Choroid plexus epithelial cell (primary cell): ENCODE measurements at regions not wholly inside any gene's neighbourhood (a gene's known extent, or its start where the extent isn't known, plus 50 kb on each side); places are given as distances from the start of the nearest gene placed in this dataset.

Experiments
- DNase-seq: peaks from one replicate; pipeline ENCODE4 v3.0.0-alpha.2; 2010; ENCODE audit warnings: low read depth
- H3K4me3 ChIP-seq: 2 replicates; pipeline ENCODE4 v1.5.1; 2011; ENCODE audit warnings: low read depth, mild to moderate bottlenecking, control low read depth, low read length, moderate library complexity
- TF ChIP-seq, protein P1 (sequence below): conservative IDR thresholded peaks from 2 replicates; pipeline ENCODE4 v1.5.1; 2011; ENCODE audit warnings: low read depth, mild to moderate bottlenecking, control low read depth, inconsistent platforms, low read length, moderate library complexity

DNA sequence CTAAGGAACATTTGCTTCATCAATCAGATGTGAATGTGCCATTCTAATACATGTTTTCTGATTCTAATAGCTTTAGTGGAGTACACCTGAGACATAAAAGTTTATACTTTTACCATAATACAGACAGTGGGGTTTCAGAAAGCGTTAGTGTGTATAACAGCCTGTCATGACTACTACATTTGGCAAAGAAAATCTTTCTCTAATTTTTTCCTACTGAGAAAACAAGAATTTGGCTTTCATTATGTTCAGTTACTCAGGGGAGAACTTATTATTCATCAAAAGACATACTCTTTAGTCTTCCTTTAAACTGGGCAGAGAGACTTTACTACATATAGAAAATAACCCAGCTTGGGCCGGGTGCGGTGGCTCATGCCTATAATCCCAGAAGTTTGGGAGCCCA, 104.9 kb downstream of the PCDH18 start:
- no peak overlapping the region for H3K4me3 ChIP-seq
- no peak for DNase-seq
- TF ChIP-seq, protein P1, sequence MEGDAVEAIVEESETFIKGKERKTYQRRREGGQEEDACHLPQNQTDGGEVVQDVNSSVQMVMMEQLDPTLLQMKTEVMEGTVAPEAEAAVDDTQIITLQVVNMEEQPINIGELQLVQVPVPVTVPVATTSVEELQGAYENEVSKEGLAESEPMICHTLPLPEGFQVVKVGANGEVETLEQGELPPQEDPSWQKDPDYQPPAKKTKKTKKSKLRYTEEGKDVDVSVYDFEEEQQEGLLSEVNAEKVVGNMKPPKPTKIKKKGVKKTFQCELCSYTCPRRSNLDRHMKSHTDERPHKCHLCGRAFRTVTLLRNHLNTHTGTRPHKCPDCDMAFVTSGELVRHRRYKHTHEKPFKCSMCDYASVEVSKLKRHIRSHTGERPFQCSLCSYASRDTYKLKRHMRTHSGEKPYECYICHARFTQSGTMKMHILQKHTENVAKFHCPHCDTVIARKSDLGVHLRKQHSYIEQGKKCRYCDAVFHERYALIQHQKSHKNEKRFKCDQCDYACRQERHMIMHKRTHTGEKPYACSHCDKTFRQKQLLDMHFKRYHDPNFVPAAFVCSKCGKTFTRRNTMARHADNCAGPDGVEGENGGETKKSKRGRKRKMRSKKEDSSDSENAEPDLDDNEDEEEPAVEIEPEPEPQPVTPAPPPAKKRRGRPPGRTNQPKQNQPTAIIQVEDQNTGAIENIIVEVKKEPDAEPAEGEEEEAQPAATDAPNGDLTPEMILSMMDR = no peak

GRCh38 chr4:137425281-137425680, 107.0 kb downstream of the PCDH18 start:
- H3K4me3 ChIP-seq = no peak overlapping the region
- no peak for DNase-seq
- TF ChIP-seq, protein P1 = no peak

- TF ChIP-seq, protein P1 = no peak
- peak; percentile 43 for DNase-seq
Observed at GRCh38 chr4:137422666-137423065, 109.6 kb downstream of the PCDH18 start.

DNA sequence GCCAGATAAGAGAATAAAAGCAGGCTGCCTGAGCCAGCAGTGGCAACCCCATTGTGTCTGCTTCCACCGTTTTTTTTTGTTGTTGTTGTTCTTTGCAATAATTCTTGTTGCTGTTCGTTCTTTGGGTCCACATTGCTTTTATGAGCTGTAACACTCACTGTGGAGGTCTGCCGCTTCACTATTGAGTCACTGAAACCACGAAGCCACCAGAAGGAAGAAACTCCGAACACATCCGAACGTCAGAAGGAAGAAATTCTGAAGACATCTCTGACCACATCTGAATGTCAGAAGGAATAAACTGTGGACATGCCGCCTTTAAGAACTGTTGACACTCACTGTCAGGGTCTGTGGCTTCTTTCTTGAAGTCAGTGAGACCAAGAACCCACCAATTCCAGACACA, 110.5 kb downstream of the PCDH18 start:
- DNase-seq = peak; percentile 49
- H3K4me3 ChIP-seq = no peak overlapping the region
- TF ChIP-seq, protein P1 = no peak

More at GRCh38 chr4:137422666-137423065, 109.6 kb downstream of the PCDH18 start:
- H3K4me3 ChIP-seq = no peak overlapping the region

GRCh38 chr4:137420901-137421396, 111.3 kb downstream of the PCDH18 start:
- no peak for DNase-seq
- no peak overlapping the region for H3K4me3 ChIP-seq
- TF ChIP-seq, protein P1 = no peak

DNA sequence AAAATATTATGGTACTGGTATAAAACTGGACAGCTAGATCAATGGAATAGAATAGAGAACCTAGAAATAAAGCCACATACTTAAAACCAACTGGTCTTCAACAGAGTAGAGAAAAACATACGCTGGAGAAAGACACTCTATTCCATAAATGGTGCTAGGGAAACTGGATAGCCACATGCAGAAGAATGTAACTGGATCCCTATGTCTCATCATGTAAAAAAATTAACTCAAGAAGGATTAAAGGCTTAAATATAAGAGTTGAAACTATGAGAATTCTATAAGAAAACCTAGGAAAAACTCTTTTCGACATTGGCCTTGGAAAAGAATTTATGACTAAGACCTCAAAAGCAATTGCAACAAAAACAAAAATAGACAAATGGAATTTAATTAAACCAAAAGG, 114.6 kb downstream of the PCDH18 start:
- DNase-seq = peak; percentile 48
- no peak overlapping the region for H3K4me3 ChIP-seq
- TF ChIP-seq, protein P1 = no peak

GRCh38 chr4:137414802-137415201, 117.5 kb downstream of the PCDH18 start:
- no peak overlapping the region for H3K4me3 ChIP-seq
- TF ChIP-seq, protein P1 = no peak

More at GRCh38 chr4:137414802-137415201, 117.5 kb downstream of the PCDH18 start:
- peak; percentile 50 for DNase-seq
